ENCODE measurements at regions not wholly inside any gene's neighbourhood (a gene's known extent, or its start where the extent isn't known, plus 50 kb on each side); places are given as distances from the start of the nearest gene placed in this dataset.

GRCh38 chr3:180433152-180433551, 168.8 kb upstream of the TTC14 start:
- TF ChIP-seq POLR2A (IDR thresholded peaks at IDR 0.05) (no peak), CTCF (IDR thresholded peaks at IDR 0.05) (no peak)
